GM12878 (cell line): ENCODE measurements at regions not wholly inside any gene's neighbourhood (a gene's known extent, or its start where the extent isn't known, plus 50 kb on each side); places are given as distances from the start of the nearest gene placed in this dataset.

Experiments used
- ATF7 ChIP-seq: fragments of 450-650 bp; IDR thresholded peaks from 2 replicates; pipeline ENCODE4 v1.6.1; 2016; ENCODE audit warnings: low read depth, mild to moderate bottlenecking
- BHLHE40 ChIP-seq, 2 experiments: fragments of 450-650 bp in 1 of 2; IDR thresholded peaks; 2 replicates each; pipeline ENCODE4 v1.6.1; 2011 to 2017; ENCODE audit warnings: low read depth in 2 of 2, borderline replicate concordance in 1 of 2, improper control_type of control experiment in 1 of 2, low read length in 1 of 2, mild to moderate bottlenecking in 1 of 2
- BMI1 ChIP-seq: fragments of 450-650 bp; IDR thresholded peaks from 2 replicates; pipeline ENCODE4 v1.6.1; 2016; ENCODE audit warnings: mild to moderate bottlenecking, moderate library complexity, borderline replicate concordance
- DPF2 ChIP-seq: fragments of 450-650 bp; IDR thresholded peaks from 2 replicates; pipeline ENCODE4 v1.6.1; 2017; ENCODE audit warnings: mild to moderate bottlenecking
- E2F4 ChIP-seq: IDR thresholded peaks from 2 replicates; pipeline ENCODE4 v1.6.1; 2012; ENCODE audit warnings: low read depth, low read length, improper control_type of control experiment
- FOXM1 ChIP-seq: IDR thresholded peaks from 2 replicates; pipeline ENCODE4 v1.6.1; 2012; ENCODE audit warnings: low read depth, mild to moderate bottlenecking, inconsistent platforms, low read length, moderate library complexity
- NFXL1 ChIP-seq: fragments of 450-650 bp; IDR thresholded peaks from 2 replicates; pipeline ENCODE4 v1.6.1; 2017; ENCODE audit warnings: antibody characterized with exemption, mild to moderate bottlenecking, borderline replicate concordance
- NR2C2 ChIP-seq: IDR thresholded peaks from 2 replicates; pipeline ENCODE4 v1.6.1; 2011; ENCODE audit warnings: borderline replicate concordance, low read depth; ENCODE audit not compliant: control insufficient read depth, insufficient read length
- POLR2AphosphoS2 ChIP-seq: IDR thresholded peaks from 2 replicates; pipeline ENCODE4 v1.6.1; 2011; ENCODE audit warnings: low read depth, mild to moderate bottlenecking, low read length, improper control_type of control experiment, moderate library complexity
- SRF ChIP-seq, 2 experiments: IDR thresholded peaks; 2 replicates each; pipeline ENCODE4 v1.6.1; 2011; ENCODE audit warnings: low read depth in 2 of 2, low read length in 2 of 2, mild to moderate bottlenecking in 1 of 2, moderate library complexity in 1 of 2
- TAF1 ChIP-seq: IDR thresholded peaks from 2 replicates; pipeline ENCODE4 v1.6.1; 2011; ENCODE audit warnings: mild to moderate bottlenecking, low read depth, low read length, borderline replicate concordance
- ZNF207 ChIP-seq: fragments of 450-650 bp; IDR thresholded peaks from 2 replicates; pipeline ENCODE4 v1.6.1; 2014; ENCODE audit warnings: antibody characterized with exemption, mild to moderate bottlenecking, borderline replicate concordance
- ZNF592 ChIP-seq: fragments of 450-650 bp; IDR thresholded peaks from 2 replicates; pipeline ENCODE4 v1.6.1; 2017; ENCODE audit warnings: mild to moderate bottlenecking, moderate library complexity
- ZSCAN29 ChIP-seq: fragments of 450-650 bp; IDR thresholded peaks from 2 replicates; pipeline ENCODE4 v1.6.1; 2017; ENCODE audit warnings: mild to moderate bottlenecking, moderate library complexity
- TF ChIP-seq, protein P1 (sequence below): IDR thresholded peaks from 2 replicates; pipeline ENCODE4 v1.6.1; 2011; ENCODE audit warnings: low read depth, mild to moderate bottlenecking, low read length, moderate library complexity, borderline replicate concordance; ENCODE audit errors: extremely low read depth
- TF ChIP-seq, protein P2 (sequence below): fragments of 450-650 bp; IDR thresholded peaks from 2 replicates; pipeline ENCODE4 v1.6.1; 2017; ENCODE audit warnings: low read depth, mild to moderate bottlenecking, moderate library complexity
- TF ChIP-seq, protein P3 (sequence below), 3 experiments: IDR thresholded peaks in 2 of 3; conservative IDR thresholded peaks in 1 of 3; 2 replicates each; pipeline ENCODE4 v1.5.1; 2011; ENCODE audit warnings: low read depth in 3 of 3, low read length in 3 of 3, mild to moderate bottlenecking in 3 of 3, control low read depth in 2 of 3, moderate library complexity in 2 of 3, inconsistent platforms in 1 of 3, mixed read lengths in 1 of 3; ENCODE audit not compliant: control insufficient read depth in 2 of 3, insufficient read depth in 1 of 3; ENCODE audit errors: extremely low read depth in 1 of 3

- TF ChIP-seq, protein P1, sequence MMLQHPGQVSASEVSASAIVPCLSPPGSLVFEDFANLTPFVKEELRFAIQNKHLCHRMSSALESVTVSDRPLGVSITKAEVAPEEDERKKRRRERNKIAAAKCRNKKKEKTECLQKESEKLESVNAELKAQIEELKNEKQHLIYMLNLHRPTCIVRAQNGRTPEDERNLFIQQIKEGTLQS, result no peak
- TF ChIP-seq, protein P2, sequence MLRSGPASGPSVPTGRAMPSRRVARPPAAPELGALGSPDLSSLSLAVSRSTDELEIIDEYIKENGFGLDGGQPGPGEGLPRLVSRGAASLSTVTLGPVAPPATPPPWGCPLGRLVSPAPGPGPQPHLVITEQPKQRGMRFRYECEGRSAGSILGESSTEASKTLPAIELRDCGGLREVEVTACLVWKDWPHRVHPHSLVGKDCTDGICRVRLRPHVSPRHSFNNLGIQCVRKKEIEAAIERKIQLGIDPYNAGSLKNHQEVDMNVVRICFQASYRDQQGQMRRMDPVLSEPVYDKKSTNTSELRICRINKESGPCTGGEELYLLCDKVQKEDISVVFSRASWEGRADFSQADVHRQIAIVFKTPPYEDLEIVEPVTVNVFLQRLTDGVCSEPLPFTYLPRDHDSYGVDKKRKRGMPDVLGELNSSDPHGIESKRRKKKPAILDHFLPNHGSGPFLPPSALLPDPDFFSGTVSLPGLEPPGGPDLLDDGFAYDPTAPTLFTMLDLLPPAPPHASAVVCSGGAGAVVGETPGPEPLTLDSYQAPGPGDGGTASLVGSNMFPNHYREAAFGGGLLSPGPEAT, result no peak
- no peak for TF ChIP-seq ATF7
- no peak for TF ChIP-seq ZNF592
- TF ChIP-seq BHLHE40 (IDR thresholded peaks at IDR 0.05; ENCODE audit: borderline replicate concordance in 1 of 2, low read depth in 2 of 2, low read length in 1 of 2), result 0 out of 4 replicates have a peak, but pooled peaks of 1 of the 2 experiments have one; percentile 4
- TF ChIP-seq DPF2, result no peak
- TF ChIP-seq TAF1, result no peak
- TF ChIP-seq BMI1, result no peak
- TF ChIP-seq SRF (IDR thresholded peaks at IDR 0.05; ENCODE audit: low read depth in 2 of 2, low read length in 2 of 2), result no peak
- TF ChIP-seq, protein P3, sequence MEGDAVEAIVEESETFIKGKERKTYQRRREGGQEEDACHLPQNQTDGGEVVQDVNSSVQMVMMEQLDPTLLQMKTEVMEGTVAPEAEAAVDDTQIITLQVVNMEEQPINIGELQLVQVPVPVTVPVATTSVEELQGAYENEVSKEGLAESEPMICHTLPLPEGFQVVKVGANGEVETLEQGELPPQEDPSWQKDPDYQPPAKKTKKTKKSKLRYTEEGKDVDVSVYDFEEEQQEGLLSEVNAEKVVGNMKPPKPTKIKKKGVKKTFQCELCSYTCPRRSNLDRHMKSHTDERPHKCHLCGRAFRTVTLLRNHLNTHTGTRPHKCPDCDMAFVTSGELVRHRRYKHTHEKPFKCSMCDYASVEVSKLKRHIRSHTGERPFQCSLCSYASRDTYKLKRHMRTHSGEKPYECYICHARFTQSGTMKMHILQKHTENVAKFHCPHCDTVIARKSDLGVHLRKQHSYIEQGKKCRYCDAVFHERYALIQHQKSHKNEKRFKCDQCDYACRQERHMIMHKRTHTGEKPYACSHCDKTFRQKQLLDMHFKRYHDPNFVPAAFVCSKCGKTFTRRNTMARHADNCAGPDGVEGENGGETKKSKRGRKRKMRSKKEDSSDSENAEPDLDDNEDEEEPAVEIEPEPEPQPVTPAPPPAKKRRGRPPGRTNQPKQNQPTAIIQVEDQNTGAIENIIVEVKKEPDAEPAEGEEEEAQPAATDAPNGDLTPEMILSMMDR (IDR thresholded peaks at IDR 0.05 in 2 of 3, conservative IDR thresholded peaks at IDR 0.05 in 1 of 3; ENCODE audit: control insufficient read depth in 2 of 3, extremely low read depth in 1 of 3, insufficient read depth in 1 of 3, low read depth in 3 of 3, low read length in 3 of 3), result no peak
- no peak for TF ChIP-seq E2F4
- TF ChIP-seq FOXM1, result no peak
- TF ChIP-seq ZSCAN29, result no peak
- no peak for TF ChIP-seq NFXL1
- TF ChIP-seq POLR2AphosphoS2, result no peak
- TF ChIP-seq ZNF207, result no peak
- TF ChIP-seq NR2C2, result no peak
These were observed 272.9 kb upstream of the PTGER4 start (continued) for GRCh38 chr5:40406741-40407211.
